Neural cell (in vitro differentiated cells): ENCODE measurements at regions not wholly inside any gene's neighbourhood (a gene's known extent, or its start where the extent isn't known, plus 50 kb on each side); places are given as distances from the start of the nearest gene placed in this dataset.

Source experiments
- H2AFZ ChIP-seq: fragments of 200-600, 300-800 bp; sonication (generic), shearing (Covaris generic); 2 replicates; pipeline ENCODE4 v1.6.0; 2014; ENCODE audit warnings: low read depth, mild to moderate bottlenecking, antibody characterized with exemption, low read length, moderate library complexity
- H3F3A ChIP-seq: fragments of 200-600 bp; shearing (Covaris generic); 2 replicates; pipeline ENCODE4 v1.6.1; 2016; ENCODE audit warnings: mild to moderate bottlenecking, moderate library complexity, mixed read lengths, antibody characterized with exemption, low read length; ENCODE audit not compliant: insufficient read depth, poor library complexity, severe bottlenecking
- H3K27ac ChIP-seq: fragments of 200-600, 300-800 bp; sonication (generic), shearing (Covaris generic); 2 replicates; pipeline ENCODE4 v1.5.1; 2014; ENCODE audit warnings: mild to moderate bottlenecking, low read length, moderate library complexity
- H3K27me3 ChIP-seq: fragments of 300-800, 200-600 bp; sonication (generic), shearing (Covaris generic); 2 replicates; pipeline ENCODE4 v1.6.0; 2014; ENCODE audit warnings: mild to moderate bottlenecking, low read depth, low read length, moderate library complexity; ENCODE audit not compliant: insufficient read depth
- H3K36me3 ChIP-seq: fragments of 300-800, 200-600 bp; sonication (generic), shearing (Covaris generic); 2 replicates; pipeline ENCODE4 v1.5.1; 2014; ENCODE audit warnings: mild to moderate bottlenecking, antibody characterized with exemption, low read length, moderate library complexity; ENCODE audit not compliant: insufficient read depth
- H3K4me2 ChIP-seq: fragments of 300-800, 200-600 bp; sonication (generic), shearing (Covaris generic); 2 replicates; pipeline ENCODE4 v1.6.0; 2014; ENCODE audit warnings: mild to moderate bottlenecking, low read length
- H3K4me3 ChIP-seq: fragments of 300-800, 200-600 bp; sonication (generic), shearing (Covaris generic); 2 replicates; pipeline ENCODE4 v1.5.1; 2014; ENCODE audit warnings: mild to moderate bottlenecking, low read length, moderate library complexity
- H3K79me2 ChIP-seq: fragments of 200-600 bp; shearing (Covaris generic); replicated peaks from 2 replicates; pipeline ENCODE4 v1.6.0; 2014; ENCODE audit warnings: mild to moderate bottlenecking, low read length, moderate library complexity; ENCODE audit not compliant: insufficient read depth
- H3K9ac ChIP-seq: fragments of 300-800, 200-600 bp; sonication (generic), shearing (Covaris generic); 2 replicates; pipeline ENCODE4 v1.6.1; 2016; ENCODE audit warnings: mild to moderate bottlenecking, low read length, mixed read lengths
- H3K9me2 ChIP-seq: fragments of 200-600 bp; shearing (Covaris generic); 2 replicates; pipeline ENCODE4 v1.6.1; 2016; ENCODE audit warnings: mild to moderate bottlenecking, low read length, mixed read lengths; ENCODE audit not compliant: insufficient read depth
- H3K9me3 ChIP-seq: fragments of 200-600, 300-800 bp; sonication (generic), shearing (Covaris generic); 2 replicates; pipeline ENCODE4 v1.6.1; 2016; ENCODE audit warnings: mild to moderate bottlenecking, mixed run types, low read length, moderate library complexity, mixed read lengths
- H4K20me1 ChIP-seq: fragments of 200-600 bp; shearing (Covaris generic); 2 replicates; pipeline ENCODE4 v1.6.1; 2016; ENCODE audit warnings: mild to moderate bottlenecking, mixed run types; ENCODE audit not compliant: insufficient read depth
- EZH2 ChIP-seq: fragments of 200-600, 300-800 bp; shearing (Covaris generic), sonication (generic); IDR thresholded peaks from 2 replicates; pipeline ENCODE4 v1.6.1; 2014; ENCODE audit warnings: antibody characterized with exemption, low read length, borderline replicate concordance, mild to moderate bottlenecking; ENCODE audit not compliant: insufficient read depth, poor library complexity, severe bottlenecking
- MXI1 ChIP-seq: fragments of 450-650 bp; conservative IDR thresholded peaks from 2 replicates; pipeline ENCODE4 v1.6.1; 2014; ENCODE audit warnings: antibody characterized with exemption, mild to moderate bottlenecking; ENCODE audit not compliant: poor library complexity, severe bottlenecking
- REST ChIP-seq: IDR thresholded peaks from 2 replicates; pipeline ENCODE4 v1.6.1; 2012; ENCODE audit warnings: borderline replicate concordance

DNA sequence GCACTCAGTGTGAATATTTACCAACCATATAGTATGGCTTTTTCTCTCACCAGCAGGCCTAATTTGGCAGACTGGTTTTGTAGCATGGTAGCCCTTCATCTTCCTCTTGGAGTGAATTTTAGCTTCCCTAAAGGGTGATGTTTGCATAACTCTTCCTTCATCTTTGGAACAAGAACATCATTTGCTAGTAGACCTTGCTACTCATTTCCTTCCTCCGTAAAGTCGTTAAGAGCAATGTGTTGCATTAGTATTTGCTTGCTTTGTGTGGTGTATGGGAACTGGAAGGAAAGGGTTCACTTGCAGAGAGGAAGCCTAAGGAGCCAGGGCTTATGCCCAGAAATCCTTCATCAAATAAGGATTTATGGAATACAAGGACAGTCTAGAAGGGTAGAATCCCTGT is 50.2 kb upstream of the PGRMC2 start:
- no peak overlapping the region for H3K27ac ChIP-seq
- TF ChIP-seq EZH2 (no peak), REST (no peak), MXI1 (no peak)

More for the DNA sequence above, 50.2 kb upstream of the PGRMC2 start:
- H2AFZ ChIP-seq: no peak overlapping the region
- H3K9me3 ChIP-seq: no peaks in the 10 kb centered on the region
- H3K36me3 ChIP-seq: no peaks in the 10 kb centered on the region
- no peaks in the 10 kb centered on the region for H3F3A ChIP-seq
- no peaks in the 10 kb centered on the region for H4K20me1 ChIP-seq
- H3K27me3 ChIP-seq: no peaks in the 10 kb centered on the region
- H3K4me2 ChIP-seq: no peak overlapping the region
- no peaks in the 10 kb centered on the region for H3K9me2 ChIP-seq
- no peak overlapping the region for H3K9ac ChIP-seq
- H3K4me3 ChIP-seq: no peak overlapping the region
- H3K79me2 ChIP-seq: no peaks in the 10 kb centered on the region
